NCI-H82 treated with DMSO at 0.1 percent for 48 hours (cell line): ENCODE measurements at regions not wholly inside any gene's neighbourhood (a gene's known extent, or its start where the extent isn't known, plus 50 kb on each side); places are given as distances from the start of the nearest gene placed in this dataset.
"Not testable (repeated sequence)": the region's sequence is repeated elsewhere in the genome, so short reads cannot be mapped to it uniquely, and the experiment has no call there.

Experiments
- DNase-seq: peaks from one replicate; lab custom pipeline; 2025; ENCODE audit not compliant: unreplicated experiment; lab: John Stamatoyannopoulos, UW

DNA sequence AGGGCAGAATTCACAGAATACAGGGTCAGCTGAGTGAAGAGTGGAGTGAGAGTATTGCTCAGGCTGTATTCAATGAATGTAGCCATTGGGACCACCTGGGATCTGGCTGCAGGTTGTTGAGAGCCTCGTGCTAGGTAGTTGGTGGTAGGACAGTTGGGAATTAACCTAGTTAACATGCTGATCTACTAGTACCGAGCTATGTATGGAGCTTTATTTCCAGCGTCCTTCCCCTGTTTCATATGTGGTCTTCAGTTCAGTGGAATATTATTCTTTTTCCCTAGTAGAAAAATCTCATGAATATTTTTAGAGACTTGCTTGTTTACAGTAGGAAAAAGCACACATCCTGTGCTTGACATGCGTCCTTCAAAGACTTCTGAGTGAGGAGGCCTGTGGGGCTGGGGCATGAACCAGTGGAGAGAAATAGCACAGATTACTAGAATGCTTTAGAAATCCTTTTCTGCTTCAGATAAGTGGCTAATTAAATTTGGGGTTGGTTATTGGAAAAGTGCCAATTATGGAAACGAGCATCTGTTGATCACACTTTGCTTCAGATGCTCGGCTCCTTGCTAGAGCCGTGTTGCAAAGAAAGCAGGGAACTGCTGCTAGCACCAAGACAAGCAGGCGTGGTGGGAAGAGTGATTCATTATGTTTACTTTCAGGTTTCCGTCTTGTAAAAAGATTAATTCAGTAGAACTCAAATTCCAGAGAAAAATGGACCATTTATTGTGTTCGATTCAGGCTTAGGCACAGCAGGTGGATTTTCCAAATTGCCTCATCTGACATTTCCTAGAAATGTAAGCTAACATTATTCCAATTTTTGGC is 53.6 kb downstream of the ARF6 start:
- DNase-seq: peak; percentile 84

DNA sequence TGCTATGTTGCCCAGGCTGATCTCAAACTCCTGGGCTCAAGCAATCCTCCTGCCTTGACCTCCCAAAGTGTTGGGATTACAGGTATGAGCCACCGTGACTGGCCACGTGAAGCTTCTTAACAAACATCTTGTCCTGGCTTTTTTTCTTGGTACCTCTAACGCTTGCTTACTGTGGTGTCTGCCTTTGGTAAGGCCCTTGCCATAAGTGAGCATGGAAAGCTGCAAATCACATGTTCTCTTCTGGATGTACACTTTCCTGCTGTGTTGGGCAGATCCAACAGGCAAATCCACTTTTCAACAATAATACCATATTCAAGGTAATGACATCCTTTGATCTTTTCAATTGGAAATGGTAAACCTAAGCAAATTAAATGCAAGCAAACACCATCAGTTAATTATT is 54.6 kb downstream of the ARF6 start:
- DNase-seq: no peak

DNA sequence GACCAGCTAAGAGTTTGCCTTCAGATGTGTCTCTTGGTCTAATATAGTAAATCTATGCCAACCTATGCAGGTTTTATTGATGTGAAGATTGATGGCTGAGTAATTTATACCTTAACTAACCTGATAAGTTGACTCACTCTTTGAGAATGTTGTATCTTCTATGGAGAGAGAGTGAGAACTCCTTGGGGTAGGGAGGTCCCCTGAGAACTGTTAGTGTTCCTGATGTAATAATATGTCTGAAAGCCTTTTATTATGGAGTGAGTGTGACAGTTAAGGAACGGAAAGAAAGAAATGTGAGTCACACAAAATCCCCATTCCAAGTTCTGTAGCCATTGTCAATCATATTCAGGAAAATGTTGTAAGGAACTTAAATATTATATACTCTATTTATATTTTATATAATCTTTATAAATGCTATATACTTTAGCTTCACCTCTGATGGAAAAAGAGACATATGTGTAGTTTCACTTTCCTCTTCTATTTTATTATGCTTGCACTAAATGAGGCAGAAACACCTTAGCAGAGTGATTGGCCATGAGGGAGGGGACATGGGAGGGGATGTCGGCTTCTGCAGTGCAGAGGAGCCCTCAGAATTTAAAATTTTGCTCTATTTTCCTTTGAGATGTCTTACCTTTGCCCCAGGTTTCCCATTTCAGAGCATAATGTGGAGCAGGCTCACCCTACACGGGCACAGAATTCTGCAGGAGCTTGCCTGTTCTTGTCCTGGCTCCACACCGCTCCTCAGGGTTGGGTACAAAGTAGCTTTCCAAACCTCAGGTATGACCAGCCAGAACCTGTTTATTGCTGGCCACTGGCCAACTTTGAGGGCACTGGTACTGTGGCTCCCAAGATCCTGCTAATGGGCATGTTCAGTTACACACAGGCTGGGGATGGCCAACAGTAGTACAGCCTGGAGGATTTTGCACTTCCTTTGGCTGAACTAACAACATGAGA is 57.7 kb downstream of the ARF6 start:
- DNase-seq: no peak

DNA sequence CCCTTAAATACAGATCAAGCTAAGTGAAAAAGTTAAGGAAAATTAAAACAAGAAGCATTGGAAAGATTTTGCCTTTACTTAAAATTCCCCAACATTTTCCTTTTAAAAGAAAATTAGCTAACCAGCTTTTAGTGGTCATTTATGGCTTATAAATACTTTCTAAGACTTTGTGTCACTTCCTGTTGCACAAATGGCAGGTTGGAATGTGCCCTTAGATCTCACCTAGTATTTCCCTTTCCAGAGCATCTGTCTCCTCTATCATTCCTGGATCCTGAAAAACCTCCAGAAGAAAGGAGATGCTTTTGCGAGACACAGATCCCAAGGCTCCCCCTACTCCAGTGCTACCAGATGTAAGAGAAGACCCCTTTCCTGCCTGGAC is 58.3 kb downstream of the ARF6 start:
- DNase-seq: no peak

DNA sequence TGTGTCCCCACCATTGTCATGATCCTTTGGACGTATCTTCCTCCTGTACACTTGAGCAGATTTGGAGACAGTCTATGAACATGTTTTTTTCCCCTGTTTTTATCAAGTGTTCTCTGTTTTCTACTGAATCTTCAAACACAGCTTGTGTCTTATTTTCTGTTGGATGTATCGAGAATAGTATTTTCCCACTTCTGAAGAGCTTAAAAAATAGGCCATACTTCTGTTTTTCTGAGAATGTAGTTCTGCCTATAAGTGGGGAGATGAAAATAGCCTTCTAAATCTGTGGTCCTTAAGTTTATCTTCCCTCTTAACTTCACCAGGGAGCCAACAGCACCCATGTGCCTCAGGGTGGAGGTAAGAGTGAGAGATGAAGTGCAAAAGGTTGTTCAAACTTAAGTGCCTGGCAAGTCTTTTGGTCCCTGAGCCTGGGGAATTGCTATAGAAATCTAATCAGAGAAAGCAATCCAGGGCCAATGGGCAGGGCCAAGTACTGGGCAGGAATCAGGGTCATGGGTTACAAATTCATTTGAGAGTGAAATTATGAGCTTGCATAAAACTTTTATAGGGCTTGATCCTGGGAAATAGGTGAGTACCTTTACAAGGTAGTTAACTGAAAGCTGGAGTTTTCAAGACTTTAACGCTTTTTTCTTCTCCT is 58.9 kb downstream of the ARF6 start:
- DNase-seq: no peak

DNA sequence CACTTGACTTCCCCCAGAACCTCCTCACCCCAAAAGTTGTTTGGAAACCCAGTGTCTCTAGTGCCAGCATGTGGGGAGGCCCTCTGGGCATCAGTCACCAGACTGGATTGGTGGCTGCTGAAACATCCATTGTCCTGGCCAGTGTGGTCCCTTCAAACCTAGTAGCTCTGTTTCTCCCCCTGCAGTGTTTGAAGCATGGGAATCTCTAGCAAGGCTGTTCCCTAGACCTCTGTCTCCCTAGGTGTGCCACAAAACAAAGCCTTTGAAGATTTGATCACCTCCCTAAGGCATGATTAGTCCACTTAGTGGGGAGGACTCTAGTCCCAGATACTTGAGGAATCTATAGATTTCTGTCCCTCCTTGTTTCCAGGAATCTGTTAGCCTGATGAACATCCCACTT is 60.3 kb downstream of the ARF6 start:
- no peak for DNase-seq

DNA sequence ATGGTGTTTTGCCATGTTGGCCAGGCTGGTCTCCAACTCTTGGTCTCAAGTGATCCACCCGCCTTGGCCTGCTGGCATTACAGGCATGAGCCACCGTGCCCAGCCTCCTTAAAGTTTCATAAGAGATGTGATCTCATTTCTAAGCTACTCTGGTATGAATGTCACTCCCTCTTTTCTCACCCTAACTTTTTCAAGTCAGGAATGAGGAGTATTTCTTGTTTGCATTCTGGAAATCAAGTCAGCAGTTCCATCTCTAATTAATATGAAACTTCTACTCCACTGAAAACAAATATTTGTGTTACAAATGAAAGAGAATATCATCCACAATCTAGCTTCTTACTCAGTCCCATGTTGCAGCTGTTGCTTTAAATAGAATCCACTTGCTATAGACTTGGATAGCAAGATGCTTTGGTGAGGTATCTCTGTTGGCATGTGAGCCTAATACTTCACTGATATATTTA is 61.3 kb downstream of the ARF6 start:
- DNase-seq: no peak

DNA sequence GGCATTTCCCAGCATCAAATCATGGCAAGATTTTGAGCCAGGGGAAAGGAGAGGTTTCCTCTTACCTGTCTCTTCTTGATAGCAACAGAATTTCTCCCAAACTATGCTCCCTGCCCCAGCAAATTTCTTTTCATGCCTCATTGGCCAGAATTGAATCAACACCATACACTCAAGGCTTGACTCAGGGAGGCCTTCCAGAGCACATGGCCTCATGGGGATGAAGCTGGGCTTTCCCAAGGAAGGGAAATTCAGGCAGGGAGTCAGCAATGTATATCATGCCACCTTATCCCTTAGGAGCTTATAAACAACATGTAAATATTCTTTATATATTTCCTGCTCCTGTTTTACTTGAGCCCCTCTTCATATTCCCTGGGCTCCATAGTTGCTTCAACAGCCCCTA is 62.1 kb downstream of the ARF6 start:
- no peak for DNase-seq

DNA sequence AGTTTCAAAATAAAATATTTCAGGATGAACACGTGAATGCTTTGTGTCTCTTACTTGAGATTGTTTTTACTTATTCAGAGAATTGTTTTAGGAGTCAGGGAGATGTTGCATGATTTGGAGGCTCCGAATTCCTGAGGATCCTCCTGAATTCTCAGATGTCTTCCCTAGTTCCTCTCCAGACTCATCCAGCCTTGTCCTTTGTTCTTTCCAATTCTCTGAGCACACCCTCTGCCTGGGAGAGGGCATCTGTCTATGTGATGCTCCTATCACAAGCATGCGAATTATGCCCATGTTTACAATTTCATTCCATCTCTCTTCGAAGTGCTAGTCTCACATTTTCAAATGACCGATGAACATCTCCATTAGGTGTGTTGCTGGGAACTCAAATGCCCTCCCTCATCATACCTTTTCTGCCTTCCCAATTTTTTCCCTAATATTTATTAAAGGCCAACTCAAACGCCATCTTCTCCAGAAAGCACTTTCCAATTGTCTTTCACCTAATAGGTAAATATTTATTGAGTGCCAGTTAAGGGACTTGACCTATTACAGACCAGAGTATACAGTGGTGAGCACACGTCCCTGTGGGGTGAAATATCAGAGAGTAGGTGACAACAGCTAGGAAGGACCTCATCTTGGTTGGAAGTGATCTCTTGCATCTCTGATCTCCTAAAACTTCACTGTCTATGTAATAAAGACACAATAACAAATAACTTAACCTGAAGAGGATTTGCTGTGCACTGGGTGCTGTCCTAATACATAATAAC is 64.4 kb downstream of the ARF6 start:
- DNase-seq: no peak

DNA sequence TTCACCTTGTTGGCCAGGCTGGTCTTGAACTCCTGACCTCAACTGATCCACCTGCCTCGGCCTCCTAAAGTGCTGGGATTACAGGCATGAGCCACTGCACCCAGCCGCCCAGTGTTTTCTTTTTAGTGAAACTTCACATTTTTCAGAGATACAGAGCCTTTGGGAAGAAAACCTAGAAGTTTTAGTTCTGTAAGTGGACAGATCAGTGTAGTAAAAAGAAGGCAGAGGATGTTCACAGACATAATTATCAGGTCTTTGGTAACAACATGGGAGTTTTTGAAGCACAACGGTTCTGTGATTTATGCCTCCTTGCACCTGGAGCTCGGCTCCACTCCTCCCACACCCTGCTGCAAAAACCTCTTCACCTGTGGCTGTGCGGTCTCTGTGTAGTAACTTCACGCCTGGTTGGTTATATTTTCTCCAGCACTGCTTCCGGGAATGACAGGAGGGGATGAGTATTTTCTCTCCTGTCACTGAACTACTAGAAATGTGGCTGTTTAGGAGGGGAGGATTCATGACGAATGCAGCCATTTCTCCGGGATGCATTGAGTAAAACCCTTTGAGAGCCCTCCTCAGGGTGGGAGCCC is 67.0 kb downstream of the ARF6 start:
- no peak for DNase-seq

DNA sequence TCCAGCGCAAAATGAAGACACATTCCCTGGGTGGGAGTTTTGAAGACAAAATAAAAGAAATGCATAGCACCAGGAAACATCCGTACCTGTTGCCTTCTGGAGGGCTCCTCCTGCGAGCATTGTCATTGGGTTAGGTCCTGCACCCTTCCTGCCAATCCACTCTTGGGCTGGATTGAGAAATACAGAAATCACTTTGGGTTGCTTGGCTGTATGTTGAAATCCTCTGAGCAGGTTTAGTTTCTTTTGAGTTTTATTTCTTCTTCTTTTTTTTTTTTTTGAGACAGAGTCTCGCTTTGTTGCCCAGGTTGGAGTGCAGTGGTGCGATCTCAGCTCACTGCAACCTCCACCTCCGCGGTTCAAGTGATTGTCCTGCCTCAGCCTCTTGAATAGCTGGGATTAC is 67.6 kb downstream of the ARF6 start:
- DNase-seq: no peak

DNA sequence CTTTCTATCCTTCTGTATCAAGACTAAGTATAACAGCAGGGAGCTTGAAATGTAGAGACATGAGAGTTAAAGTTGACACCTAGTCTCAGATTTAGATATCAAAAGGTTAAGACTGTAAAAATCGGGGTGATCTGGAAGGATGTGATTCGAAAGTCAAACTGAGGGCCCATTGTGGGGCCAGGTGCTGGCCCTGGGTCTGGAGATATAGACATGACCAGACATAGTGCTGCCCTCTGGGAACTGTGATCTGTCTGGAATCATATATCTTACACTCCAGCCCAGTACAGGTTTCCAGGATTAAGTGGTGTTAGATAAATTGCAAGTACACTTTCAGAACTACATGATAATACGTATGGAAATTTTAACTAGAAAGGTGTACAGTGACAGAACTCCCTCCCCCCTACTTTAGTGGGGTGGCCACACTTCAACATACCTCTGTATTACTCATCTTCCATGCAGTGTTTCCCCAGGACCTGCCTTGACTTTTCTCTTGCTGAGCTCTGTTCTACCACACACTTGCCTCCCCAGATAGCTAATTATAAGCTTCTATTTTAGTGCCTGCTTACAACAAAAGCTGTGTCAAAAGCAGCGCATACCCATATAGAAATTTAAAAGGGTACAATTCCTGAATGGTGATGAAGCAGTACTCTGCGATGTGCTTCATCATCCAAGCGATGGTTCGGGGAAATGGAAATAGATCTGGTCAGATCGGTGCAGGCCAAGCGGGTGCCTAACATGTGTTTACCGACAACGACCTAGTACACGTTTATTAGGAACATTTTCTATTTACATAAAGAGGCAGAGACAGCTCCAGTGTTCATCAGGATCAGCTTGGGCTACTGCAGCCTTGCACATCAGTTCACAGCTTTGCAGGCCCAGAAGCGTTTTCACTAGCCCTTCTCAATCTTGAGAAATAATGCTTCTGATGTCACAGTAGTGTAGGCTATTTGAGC is 68.7 kb downstream of the ARF6 start:
- no peak for DNase-seq

DNA sequence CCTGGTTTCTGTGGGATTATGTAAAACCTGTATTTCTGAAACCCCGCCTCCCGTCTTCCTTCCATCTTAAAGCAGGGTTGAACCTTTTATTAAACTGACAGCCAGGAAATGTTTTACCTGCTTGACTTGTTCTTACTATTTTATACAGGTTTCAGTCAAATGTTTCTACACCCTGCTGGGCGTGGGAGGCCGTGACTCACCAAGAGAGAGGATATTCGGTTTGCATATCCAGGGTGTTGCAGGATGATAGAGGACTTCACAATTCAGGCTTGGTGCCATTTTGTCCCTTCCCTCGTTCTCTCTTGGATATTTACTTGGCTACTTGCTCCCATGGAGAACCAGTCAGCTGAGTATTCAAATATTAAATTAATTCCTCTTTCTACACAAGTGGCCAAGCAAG is 69.7 kb downstream of the ARF6 start:
- DNase-seq: no peak

DNA sequence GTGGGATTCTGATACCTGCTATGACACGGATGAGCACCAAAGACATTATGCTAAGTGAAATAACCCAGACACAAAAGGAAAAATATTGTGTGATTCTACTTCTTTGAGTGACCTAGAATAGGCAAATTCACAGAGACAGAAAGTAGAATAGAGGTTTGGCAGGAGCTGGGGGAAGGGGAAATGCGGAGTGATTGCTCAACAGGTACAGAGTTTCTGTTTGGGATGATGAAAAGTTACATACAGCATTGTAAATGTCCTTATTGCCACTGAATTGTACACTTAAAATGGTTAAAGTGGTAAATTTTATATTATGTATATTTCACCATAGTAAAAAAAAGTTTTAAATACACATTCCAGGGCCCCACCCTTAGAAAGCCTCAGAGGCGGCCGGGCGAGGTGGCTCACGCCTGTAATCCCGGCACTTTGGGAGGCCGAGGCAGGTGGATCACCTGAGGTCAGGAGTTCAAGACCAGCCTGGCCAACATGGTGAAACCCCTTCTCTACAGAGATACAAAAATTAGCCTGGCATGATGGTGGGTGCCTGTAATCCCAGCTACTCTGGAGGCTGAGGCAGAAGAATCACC is 72.3 kb downstream of the ARF6 start:
- not testable (repeated sequence) for DNase-seq

DNA sequence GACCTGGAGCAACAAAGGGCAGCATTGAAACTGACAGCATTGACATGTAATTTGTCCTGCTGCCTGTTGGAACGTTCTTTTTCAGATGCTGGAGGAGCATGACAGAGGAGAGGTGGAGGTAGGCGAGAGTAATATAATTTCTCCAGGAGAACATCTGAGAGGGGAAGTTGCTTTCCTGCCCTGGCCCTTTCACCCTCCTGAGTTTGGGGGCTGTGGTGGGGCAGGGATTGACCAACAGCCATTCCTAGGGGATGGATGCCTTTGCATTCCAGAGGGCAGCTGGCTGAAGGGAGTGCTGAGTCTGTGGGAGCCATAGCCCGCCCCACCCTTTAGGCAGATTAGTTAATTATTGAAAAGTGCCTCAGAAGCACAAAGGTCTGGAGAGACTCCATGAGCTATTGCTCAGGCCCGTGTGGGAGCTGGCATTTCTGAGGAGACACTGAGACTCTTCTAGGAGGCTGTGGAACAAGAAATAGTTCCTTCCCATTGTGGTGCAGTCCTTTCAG is 73.5 kb downstream of the ARF6 start:
- DNase-seq: no peak

DNA sequence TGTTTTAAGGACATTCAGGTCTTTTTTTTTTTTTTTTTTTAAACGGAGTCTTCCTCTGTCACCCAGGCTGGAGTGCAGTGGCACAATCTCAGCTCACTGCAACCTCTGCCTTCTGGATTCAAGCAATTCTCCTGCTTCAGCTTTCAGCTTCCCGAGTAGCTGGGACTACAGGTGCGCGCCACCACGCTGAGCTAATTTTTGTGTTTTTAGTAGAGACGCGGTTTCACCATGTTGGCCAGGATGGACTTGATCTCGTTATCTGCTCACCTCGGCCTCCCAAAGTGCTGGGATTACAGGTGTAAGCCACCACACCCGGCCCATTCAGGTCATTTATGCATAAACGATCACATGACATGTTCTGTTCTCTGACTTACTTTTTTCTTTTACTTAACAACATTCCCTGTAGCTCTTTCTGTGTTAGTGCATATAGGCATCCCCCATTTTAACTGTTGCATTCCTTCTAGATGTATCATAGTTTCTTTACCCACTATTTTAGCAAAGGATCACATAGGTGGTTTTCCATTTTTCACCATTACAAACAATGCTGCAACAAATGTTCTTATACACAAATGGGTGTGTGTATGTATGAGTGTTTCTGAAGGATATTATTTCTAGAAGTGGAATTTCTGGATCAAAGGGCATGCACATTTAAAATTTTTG is 74.2 kb downstream of the ARF6 start:
- DNase-seq: no peak

DNA sequence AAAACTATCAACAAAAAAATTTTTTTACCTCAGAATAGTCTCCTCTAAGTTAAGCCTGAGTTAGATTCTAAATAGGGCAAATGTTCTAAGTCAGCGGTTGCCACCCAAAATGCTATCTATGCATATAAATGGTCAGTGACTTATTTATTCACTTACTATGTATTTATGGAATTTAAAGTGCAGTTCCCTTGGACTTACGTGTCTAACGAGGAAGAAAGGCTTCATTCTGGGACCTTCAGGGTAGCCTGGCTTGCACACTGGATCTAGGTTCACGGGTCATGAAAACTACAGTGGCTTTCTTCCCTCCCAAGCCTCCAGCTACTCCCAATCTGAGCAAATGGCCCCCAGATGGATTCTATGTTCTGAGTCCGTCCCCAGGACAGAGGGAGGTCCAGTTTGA is 77.1 kb downstream of the ARF6 start:
- DNase-seq: no peak

DNA sequence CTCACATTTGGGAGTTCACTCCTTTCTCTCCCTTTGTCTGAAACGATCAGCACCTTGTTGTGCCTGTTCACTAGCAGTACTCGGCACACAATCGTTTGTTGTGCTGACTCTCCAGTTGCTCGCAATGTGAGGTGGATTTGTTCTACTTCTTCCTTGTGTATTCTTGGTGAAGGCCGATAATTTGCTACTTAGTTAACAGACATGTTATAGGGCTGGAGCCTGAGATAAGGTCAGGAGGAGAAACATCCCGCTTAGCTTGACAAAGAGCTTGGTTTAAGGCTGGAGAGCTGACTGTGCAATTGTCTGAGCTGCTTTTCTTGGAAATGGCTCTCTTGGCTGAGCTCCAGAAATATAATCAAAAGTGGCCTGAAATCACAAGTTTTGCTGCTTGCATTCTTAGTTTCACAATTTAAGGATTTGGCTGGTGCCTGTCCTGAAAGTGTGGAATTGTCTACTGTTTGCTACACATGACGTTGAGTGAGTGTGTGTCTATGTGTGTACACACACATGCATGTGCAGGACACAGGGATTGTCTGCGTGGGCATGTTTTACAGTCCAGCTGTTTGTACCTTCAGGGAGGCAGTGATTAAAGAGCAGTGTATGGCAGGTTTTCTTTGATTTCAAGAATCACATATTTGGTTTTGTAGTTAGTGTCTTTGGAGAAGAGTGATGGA is 77.7 kb downstream of the ARF6 start:
- DNase-seq: no peak
